ENCODE measurements at regions not wholly inside any gene's neighbourhood (a gene's known extent, or its start where the extent isn't known, plus 50 kb on each side); places are given as distances from the start of the nearest gene placed in this dataset.
"Not testable (repeated sequence)": the region's sequence is repeated elsewhere in the genome, so short reads cannot be mapped to it uniquely, and the experiment has no call there.

- Histone ChIP-seq H3K9ac (no peak overlapping the region), H3K9me3 (ENCODE audit: control insufficient read depth, low read length) (no peaks in the 10 kb centered on the region), H3K36me3 (ENCODE audit: control insufficient read depth, insufficient read depth, low read length) (no peaks in the 10 kb centered on the region), H3K27ac (no peak overlapping the region), H3K4me1 (no peaks in the 10 kb centered on the region), H2AFZ (no peak overlapping the region), H3K4me3 (ENCODE audit: low read depth, low read length) (no peak overlapping the region), H3K79me2 (no peaks in the 10 kb centered on the region), H3K27me3 (ENCODE audit: control insufficient read depth, insufficient read depth, low read length) (no peaks in the 10 kb centered on the region), H3K4me2 (ENCODE audit: low read length) (no peak overlapping the region)
- no peak for TF ChIP-seq CTCF (IDR thresholded peaks at IDR 0.05)
Observed at GRCh38 chr20:51926670-51927305, 124.5 kb upstream of the SALL4 start.

- no peak overlapping the region for H3K4me3 ChIP-seq (ENCODE audit: low read depth, low read length)
- no peak overlapping the region for H3K4me2 ChIP-seq (ENCODE audit: low read length)
- H3K36me3 ChIP-seq (ENCODE audit: control insufficient read depth, insufficient read depth, low read length) = no peaks in the 10 kb centered on the region
- H2AFZ ChIP-seq = no peak overlapping the region
- no peaks in the 10 kb centered on the region for H3K79me2 ChIP-seq
- H3K4me1 ChIP-seq = no peaks in the 10 kb centered on the region
- no peaks in the 10 kb centered on the region for H3K27me3 ChIP-seq (ENCODE audit: control insufficient read depth, insufficient read depth, low read length)
- H3K27ac ChIP-seq = no peak overlapping the region
- TF ChIP-seq CTCF (IDR thresholded peaks at IDR 0.05) = no peak
- no peaks in the 10 kb centered on the region for H3K9me3 ChIP-seq (ENCODE audit: control insufficient read depth, low read length)
- H3K9ac ChIP-seq = no peak overlapping the region
Observed at GRCh38 chr20:51924509-51924908, 122.2 kb upstream of the SALL4 start.

GRCh38 chr20:51923633-51924032, 121.3 kb upstream of the SALL4 start:
- Histone ChIP-seq H3K4me3 (ENCODE audit: low read depth, low read length) (no peak overlapping the region), H3K27ac (no peak overlapping the region), H3K36me3 (ENCODE audit: control insufficient read depth, insufficient read depth, low read length) (no peaks in the 10 kb centered on the region), H3K27me3 (ENCODE audit: control insufficient read depth, insufficient read depth, low read length) (no peaks in the 10 kb centered on the region), H2AFZ (no peak overlapping the region), H3K9me3 (ENCODE audit: control insufficient read depth, low read length) (no peaks in the 10 kb centered on the region), H3K9ac (no peak overlapping the region), H3K79me2 (no peaks in the 10 kb centered on the region), H3K4me2 (ENCODE audit: low read length) (no peak overlapping the region), H3K4me1 (no peaks in the 10 kb centered on the region)
- TF ChIP-seq CTCF (IDR thresholded peaks at IDR 0.05) = no peak

GRCh38 chr20:51922812-51923211, 120.5 kb upstream of the SALL4 start:
- H3K27ac ChIP-seq, H3K9ac ChIP-seq: not testable (repeated sequence)

GRCh38 chr20:51918561-51918960, 116.2 kb upstream of the SALL4 start:
- Histone ChIP-seq H3K4me1 (no peaks in the 10 kb centered on the region), H3K27ac (no peak overlapping the region), H3K79me2 (no peaks in the 10 kb centered on the region), H3K27me3 (ENCODE audit: control insufficient read depth, insufficient read depth, low read length) (no peaks in the 10 kb centered on the region), H2AFZ (peak overlapping the region; percentile 1), H3K4me3 (ENCODE audit: low read depth, low read length) (no peak overlapping the region), H3K4me2 (ENCODE audit: low read length) (no peak overlapping the region), H3K9me3 (ENCODE audit: control insufficient read depth, low read length) (no peaks in the 10 kb centered on the region), H3K36me3 (ENCODE audit: control insufficient read depth, insufficient read depth, low read length) (no peaks in the 10 kb centered on the region), H3K9ac (no peak overlapping the region)
- no peak for TF ChIP-seq CTCF (IDR thresholded peaks at IDR 0.05)

More at GRCh38 chr20:51922812-51923211, 120.5 kb upstream of the SALL4 start:
- not testable (repeated sequence) for H3K27me3 ChIP-seq (ENCODE audit: control insufficient read depth, insufficient read depth, low read length); H3K79me2 ChIP-seq; H3K9me3 ChIP-seq (ENCODE audit: control insufficient read depth, low read length); H3K4me3 ChIP-seq (ENCODE audit: low read depth, low read length); H3K4me1 ChIP-seq; H3K36me3 ChIP-seq (ENCODE audit: control insufficient read depth, insufficient read depth, low read length); H2AFZ ChIP-seq; H3K4me2 ChIP-seq (ENCODE audit: low read length)
